NB4 (cell line): ENCODE measurements at regions not wholly inside any gene's neighbourhood (a gene's known extent, or its start where the extent isn't known, plus 50 kb on each side); places are given as distances from the start of the nearest gene placed in this dataset.

ENCODE experiments used
- CTCF ChIP-seq: IDR thresholded peaks from one replicate; pipeline ENCODE4 v1.5.1; 2012; ENCODE audit warnings: low read depth, low read length
- MYC ChIP-seq: IDR thresholded peaks from 2 replicates; pipeline ENCODE4 v1.6.1; 2011; ENCODE audit warnings: low read depth, low read length
- POLR2A ChIP-seq: IDR thresholded peaks from 2 replicates; pipeline ENCODE4 v1.6.1; 2011; ENCODE audit warnings: mild to moderate bottlenecking; ENCODE audit not compliant: insufficient read length; ENCODE audit errors: extremely low read depth

GRCh38 chr9:99594056-99594780 lies 227.5 kb upstream of the NR4A3 start:
- no peak for TF ChIP-seq POLR2A
- no peak for TF ChIP-seq MYC
- no peak for TF ChIP-seq CTCF
